ENCODE measurements at regions not wholly inside any gene's neighbourhood (a gene's known extent, or its start where the extent isn't known, plus 50 kb on each side); places are given as distances from the start of the nearest gene placed in this dataset.

GRCh38 chr1:96011606-96012005 is 710.0 kb upstream of the PTBP2 start (continued):
- no peak for TF ChIP-seq ATF3 (IDR thresholded peaks at IDR 0.05; ENCODE audit: insufficient read depth, low read depth, low read length)

Data from H1 (cell line).